Lower leg skin (tissue), 3 donors: ENCODE measurements at regions not wholly inside any gene's neighbourhood (a gene's known extent, or its start where the extent isn't known, plus 50 kb on each side); places are given as distances from the start of the nearest gene placed in this dataset.

Source experiments
- POLR2A ChIP-seq, 2 donors: fragments of 450-650 bp; IDR thresholded peaks; one replicate each; pipeline ENCODE4 v1.6.1; 2016 to 2017; ENCODE audit warnings: antibody characterized with exemption in 2 of 2, mild to moderate bottlenecking in 1 of 2, moderate library complexity in 1 of 2
- TF ChIP-seq, protein P1 (sequence below), 3 donors: fragments of 450-650 bp; IDR thresholded peaks; one replicate each; pipeline ENCODE4 v1.5.1; 2016; ENCODE audit warnings: antibody characterized with exemption in 3 of 3, mild to moderate bottlenecking in 3 of 3, moderate library complexity in 2 of 3

DNA sequence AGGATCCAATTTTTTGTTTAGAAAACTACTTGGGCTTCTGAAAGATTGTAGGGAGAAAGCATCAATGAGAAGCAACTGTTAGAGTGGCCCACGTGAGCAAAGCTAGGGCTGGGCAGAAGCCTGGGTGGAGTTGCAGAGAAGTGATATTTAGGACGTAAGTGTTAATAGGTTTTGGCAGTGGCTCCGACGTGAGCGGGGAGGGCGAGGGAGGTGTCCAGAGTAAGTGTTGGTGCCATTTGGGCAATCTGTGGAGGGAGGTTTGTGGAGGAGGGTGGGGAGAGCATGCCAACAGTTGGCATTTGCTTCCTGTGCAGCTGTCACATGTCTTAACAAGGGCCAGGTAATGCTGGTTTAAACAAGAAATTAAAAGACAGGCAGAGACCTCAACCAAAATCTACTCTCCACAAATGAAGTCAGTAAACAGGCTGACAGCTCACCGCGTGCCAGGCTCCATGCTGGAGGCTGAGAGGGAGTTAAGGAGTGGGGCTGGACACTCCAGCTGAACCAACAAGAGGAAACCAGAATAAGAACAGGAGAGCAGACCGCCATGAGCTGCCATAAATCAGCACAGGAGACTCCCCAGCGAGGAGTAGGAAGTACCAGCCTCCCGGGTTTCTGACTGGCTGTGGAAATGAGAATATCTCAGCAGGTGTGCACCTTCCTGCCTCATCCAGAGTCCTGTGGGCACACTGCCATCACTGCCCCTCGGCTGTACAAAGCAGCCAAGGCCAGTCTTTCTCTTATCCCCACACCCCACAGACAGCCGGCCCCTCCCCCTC lies 232.6 kb downstream of the ABHD5 start:
- TF ChIP-seq, protein P1, sequence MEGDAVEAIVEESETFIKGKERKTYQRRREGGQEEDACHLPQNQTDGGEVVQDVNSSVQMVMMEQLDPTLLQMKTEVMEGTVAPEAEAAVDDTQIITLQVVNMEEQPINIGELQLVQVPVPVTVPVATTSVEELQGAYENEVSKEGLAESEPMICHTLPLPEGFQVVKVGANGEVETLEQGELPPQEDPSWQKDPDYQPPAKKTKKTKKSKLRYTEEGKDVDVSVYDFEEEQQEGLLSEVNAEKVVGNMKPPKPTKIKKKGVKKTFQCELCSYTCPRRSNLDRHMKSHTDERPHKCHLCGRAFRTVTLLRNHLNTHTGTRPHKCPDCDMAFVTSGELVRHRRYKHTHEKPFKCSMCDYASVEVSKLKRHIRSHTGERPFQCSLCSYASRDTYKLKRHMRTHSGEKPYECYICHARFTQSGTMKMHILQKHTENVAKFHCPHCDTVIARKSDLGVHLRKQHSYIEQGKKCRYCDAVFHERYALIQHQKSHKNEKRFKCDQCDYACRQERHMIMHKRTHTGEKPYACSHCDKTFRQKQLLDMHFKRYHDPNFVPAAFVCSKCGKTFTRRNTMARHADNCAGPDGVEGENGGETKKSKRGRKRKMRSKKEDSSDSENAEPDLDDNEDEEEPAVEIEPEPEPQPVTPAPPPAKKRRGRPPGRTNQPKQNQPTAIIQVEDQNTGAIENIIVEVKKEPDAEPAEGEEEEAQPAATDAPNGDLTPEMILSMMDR (IDR thresholded peaks at IDR 0.05): no peak
- no peak for TF ChIP-seq POLR2A (IDR thresholded peaks at IDR 0.05)
